K562 (cell line): ENCODE measurements at regions not wholly inside any gene's neighbourhood (a gene's known extent, or its start where the extent isn't known, plus 50 kb on each side); places are given as distances from the start of the nearest gene placed in this dataset.

Experiments used
- ATAC-seq: fragments of 200-7000 bp; cut with Tn5 transposase; 3 replicates; pipeline ENCODE4 v1.9.1; 2020; ENCODE audit warnings: moderate library complexity
- BruUV-seq: library from RNA; stranded (reverse); fragments of 400-500 nt; replicated peaks from 2 replicates; lab custom pipeline; 2021; lab: Mats Ljungman, UMichigan
- CTCF ChIA-PET: fragments of 300-600 bp; formaldehyde crosslinking; extraction: SDS; loops from one replicate; lab custom pipeline; 2021; ENCODE audit warnings: low intra/inter-chr PET ratio; lab: Yijun Ruan, JAX
- POLR2A ChIA-PET: fragments of 300-600, 350-650 bp; sonication (Branson Sonifier 250); formaldehyde crosslinking; extraction: SDS; loops from one replicate; lab custom pipeline; 2021; ENCODE audit warnings: antibody characterized with exemption, inconsistent platforms; lab: Yijun Ruan, JAX
- DNase-seq, 4 experiments: peaks; one replicate each; pipeline versions ENCODE4 v3.0.0 to v3.0.0-alpha.2; 2011 to 2018; ENCODE audit warnings: low spot score in 3 of 4, mixed read lengths in 3 of 4; ENCODE audit errors: extremely low read depth in 1 of 4
- FAIRE-seq: peaks from 2 replicates; lab custom pipeline; 2011; peaks lifted over from hg19 to GRCh38; lab: Jason Lieb, UNC
- H2AFZ ChIP-seq: 2 replicates; pipeline ENCODE4 v1.6.0; 2011; ENCODE audit warnings: low read depth, low read length, control low read depth, inconsistent platforms
- H3K27ac ChIP-seq: fragments of 200-600 bp; 3 replicates; pipeline ENCODE4 v1.8.0; 2011; ENCODE audit warnings: low read depth, mild to moderate bottlenecking, control low read depth, inconsistent platforms, low read length, moderate library complexity, mixed read lengths; ENCODE audit errors: extremely low read depth
- H3K27me3 ChIP-seq, 2 experiments: fragments of 300-600 bp in 1 of 2; 2 replicates in 1 of 2; 3 replicates in 1 of 2; pipeline versions ENCODE4 v1.6.0 to v1.8.0; 2011; ENCODE audit warnings: inconsistent platforms in 2 of 2, low read length in 2 of 2, mild to moderate bottlenecking in 1 of 2, mixed read lengths in 1 of 2, moderate library complexity in 1 of 2; ENCODE audit not compliant: control insufficient read depth in 2 of 2, insufficient read depth in 2 of 2
- H3K36me3 ChIP-seq: fragments of 300-600 bp; 3 replicates; pipeline ENCODE4 v1.8.0; 2011; ENCODE audit warnings: mild to moderate bottlenecking, low read length, inconsistent platforms; ENCODE audit not compliant: control insufficient read depth, insufficient read depth
- H3K4me1 ChIP-seq, 2 experiments: fragments of 200-600 bp in 1 of 2; replicated peaks in 1 of 2; 2 replicates in 1 of 2; 3 replicates in 1 of 2; pipeline versions ENCODE4 v1.5.1 to v1.8.0; 2011; ENCODE audit warnings: inconsistent platforms in 2 of 2, low read length in 2 of 2, mild to moderate bottlenecking in 1 of 2, mixed read lengths in 1 of 2, moderate library complexity in 1 of 2; ENCODE audit not compliant: control insufficient read depth in 2 of 2, insufficient read depth in 2 of 2
- H3K4me2 ChIP-seq: 2 replicates; pipeline ENCODE4 v1.6.1; 2011; ENCODE audit warnings: low read length, control low read depth, inconsistent platforms, mixed read lengths; ENCODE audit not compliant: insufficient read depth
- H3K4me3 ChIP-seq: fragments of 200-600 bp; sonication (generic), shearing (Covaris generic); 2 replicates; pipeline ENCODE4 v1.5.1; 2016; ENCODE audit warnings: control low read depth, inconsistent platforms
- H3K79me2 ChIP-seq: fragments of 200-600 bp; 3 replicates; pipeline ENCODE4 v1.8.0; 2011; ENCODE audit warnings: low read length, inconsistent platforms; ENCODE audit not compliant: control insufficient read depth, insufficient read depth
- H3K9ac ChIP-seq, 2 experiments: 2 replicates each; pipeline versions ENCODE4 v1.6.0 to v1.6.1; 2011; ENCODE audit warnings: low read depth in 2 of 2, low read length in 2 of 2, control low read depth in 1 of 2, inconsistent platforms in 1 of 2, mild to moderate bottlenecking in 1 of 2, mixed read lengths in 1 of 2; ENCODE audit not compliant: insufficient read depth in 1 of 2
- H3K9me1 ChIP-seq: one replicate; pipeline ENCODE4 v1.6.0; 2011; ENCODE audit warnings: inconsistent platforms, mild to moderate bottlenecking, low read length, moderate library complexity; ENCODE audit not compliant: control insufficient read depth, insufficient read depth
- H3K9me3 ChIP-seq: replicated peaks from 2 replicates; pipeline ENCODE4 v1.5.1; 2011; ENCODE audit warnings: low read depth, low read length, inconsistent platforms; ENCODE audit not compliant: control insufficient read depth, insufficient read depth
- H4K20me1 ChIP-seq: replicated peaks from 2 replicates; pipeline ENCODE4 v1.6.1; 2011; ENCODE audit warnings: low read length, inconsistent platforms, mixed read lengths; ENCODE audit not compliant: control insufficient read depth, insufficient read depth
- ARNT ChIP-seq, 2 experiments: fragments of 450-650 bp; IDR thresholded peaks; 2 replicates each; pipeline ENCODE4 v1.6.1; 2016; ENCODE audit warnings: mild to moderate bottlenecking in 1 of 2
- CGGBP1 ChIP-seq: fragments of 250-450 bp; sonication (Bioruptor Pico); IDR thresholded peaks from 2 replicates; pipeline ENCODE4 v1.9.0; 2021; ENCODE audit warnings: mild to moderate bottlenecking
- ELK1 ChIP-seq: sonication (generic); formaldehyde crosslinking; IDR thresholded peaks from 2 replicates; pipeline ENCODE4 v1.8.1; 2022; ENCODE audit warnings: missing genetic modification reagents
- EWSR1 ChIP-seq: fragments of 450-650 bp; IDR thresholded peaks from 2 replicates; pipeline ENCODE4 v1.6.1; 2018; ENCODE audit warnings: borderline replicate concordance, mild to moderate bottlenecking, low read depth, moderate library complexity; ENCODE audit not compliant: partially characterized antibody
- GABPB2 ChIP-seq: fragments of 250-450 bp; sonication (Bioruptor Pico); conservative IDR thresholded peaks from 2 replicates; pipeline ENCODE4 v1.5.1; 2021; ENCODE audit warnings: mild to moderate bottlenecking
- HNRNPL ChIP-seq: fragments of 200-400 bp; formaldehyde crosslinking; IDR thresholded peaks from 2 replicates; pipeline ENCODE4 v1.6.1; 2017; ENCODE audit warnings: low read depth, mild to moderate bottlenecking, low read length
- JUND ChIP-seq, 2 experiments: IDR thresholded peaks; 2 replicates in 1 of 2; 3 replicates in 1 of 2; pipeline ENCODE4 v1.6.1; 2011; ENCODE audit warnings: borderline replicate concordance in 2 of 2, low read depth in 2 of 2, low read length in 2 of 2, improper control_type of control experiment in 1 of 2, missing biosample characterization in 1 of 2, missing genetic modification characterization in 1 of 2, missing genetic modification reagents in 1 of 2
- MEF2A ChIP-seq: IDR thresholded peaks from 2 replicates; pipeline ENCODE4 v1.6.1; 2011; ENCODE audit warnings: low read depth, mild to moderate bottlenecking, low read length, moderate library complexity; ENCODE audit not compliant: control insufficient read depth
- MYNN ChIP-seq, 2 experiments: sonication (generic); formaldehyde crosslinking in 1 of 2; IDR thresholded peaks; 2 replicates each; pipeline versions ENCODE4 v1.5.0 to v1.6.1; 2016 to 2020; ENCODE audit warnings: antibody characterized with exemption in 1 of 2, missing genetic modification reagents in 1 of 2
- POLR3G ChIP-seq: IDR thresholded peaks from 2 replicates; pipeline ENCODE4 v1.6.1; 2011; ENCODE audit not compliant: insufficient read length, insufficient replicate concordance; ENCODE audit errors: extremely low read depth
- RERE ChIP-seq: sonication (generic); formaldehyde crosslinking; IDR thresholded peaks from 2 replicates; pipeline ENCODE4 v1.8.0; 2023; ENCODE audit warnings: missing genetic modification reagents, mild to moderate bottlenecking, borderline replicate concordance
- RNF2 ChIP-seq: sonication (generic); IDR thresholded peaks from 2 replicates; pipeline ENCODE4 v1.6.1; 2016
- RUNX1 ChIP-seq: sonication (generic); IDR thresholded peaks from 2 replicates; pipeline ENCODE4 v1.6.1; 2016; ENCODE audit warnings: antibody characterized with exemption, low read depth
- SETDB1 ChIP-seq: IDR thresholded peaks from one replicate; pipeline ENCODE4 v1.6.1; 2012; ENCODE audit warnings: low read length, control low read depth, inconsistent platforms
- ZBTB7A ChIP-seq: IDR thresholded peaks from 2 replicates; pipeline ENCODE4 v1.6.1; 2011; ENCODE audit warnings: low read depth, mild to moderate bottlenecking, low read length, moderate library complexity, borderline replicate concordance; ENCODE audit not compliant: control insufficient read depth
- in situ Hi-C: fragments of 300-500 bp; cut with MboI; formaldehyde crosslinking; loops from 4 replicates; pipeline ENCODE4 v1.15.0; 2018; ENCODE audit warnings: inconsistent platforms, mixed read lengths
- intact Hi-C: fragments of 100-400 bp; cut with micrococcal nuclease; formaldehyde crosslinking; loops from 2 replicates; pipeline ENCODE4 v1.14.2; 2022
- TF ChIP-seq, protein P1 (sequence below): sonication (generic); formaldehyde crosslinking; IDR thresholded peaks from 2 replicates; pipeline ENCODE4 v1.8.1; 2023; ENCODE audit warnings: mild to moderate bottlenecking, missing genetic modification reagents, moderate library complexity

- H3K9me1 ChIP-seq = no peaks in the 10 kb centered on the region
- H3K79me2 ChIP-seq = no peaks in the 10 kb centered on the region
- DNase-seq (no peak), FAIRE-seq (no peak), ATAC-seq (no peak)
- H3K36me3 ChIP-seq = no peaks in the 10 kb centered on the region
- no peaks in the 10 kb centered on the region for H4K20me1 ChIP-seq
- POLR2A ChIA-PET = no interaction called here
- H3K27ac ChIP-seq = no peak overlapping the region
- no peaks in the 10 kb centered on the region for H3K4me1 ChIP-seq
- H3K4me3 ChIP-seq = no peak overlapping the region
- in situ Hi-C loops (no loop called here), intact Hi-C loops (no loop called here)
- no peaks in the 10 kb centered on the region for H3K27me3 ChIP-seq
- no peaks in the 10 kb centered on the region for H3K9me3 ChIP-seq
- no peak overlapping the region for H3K4me2 ChIP-seq
- CTCF ChIA-PET = no interaction called here
- H2AFZ ChIP-seq = no peak overlapping the region
- H3K9ac ChIP-seq = no peak overlapping the region
- no TSS peak for BruUV-seq
- no peak for TF ChIP-seq RERE (CRISPR knock-in tag)
- TF ChIP-seq RUNX1 = no peak
- TF ChIP-seq SETDB1 = no peak
- TF ChIP-seq JUND (IDR thresholded peaks at IDR 0.05; ENCODE audit: borderline replicate concordance, low read depth, low read length) = no peak
- no peak for TF ChIP-seq JUND (tag; IDR thresholded peaks at IDR 0.05; ENCODE audit: borderline replicate concordance, low read depth, low read length)
- no peak for TF ChIP-seq ARNT (IDR thresholded peaks at IDR 0.05)
- TF ChIP-seq, protein P1, sequence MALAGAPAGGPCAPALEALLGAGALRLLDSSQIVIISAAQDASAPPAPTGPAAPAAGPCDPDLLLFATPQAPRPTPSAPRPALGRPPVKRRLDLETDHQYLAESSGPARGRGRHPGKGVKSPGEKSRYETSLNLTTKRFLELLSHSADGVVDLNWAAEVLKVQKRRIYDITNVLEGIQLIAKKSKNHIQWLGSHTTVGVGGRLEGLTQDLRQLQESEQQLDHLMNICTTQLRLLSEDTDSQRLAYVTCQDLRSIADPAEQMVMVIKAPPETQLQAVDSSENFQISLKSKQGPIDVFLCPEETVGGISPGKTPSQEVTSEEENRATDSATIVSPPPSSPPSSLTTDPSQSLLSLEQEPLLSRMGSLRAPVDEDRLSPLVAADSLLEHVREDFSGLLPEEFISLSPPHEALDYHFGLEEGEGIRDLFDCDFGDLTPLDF (CRISPR knock-in tag) = no peak
- no peak for TF ChIP-seq EWSR1
- no peak for TF ChIP-seq POLR3G
- TF ChIP-seq GABPB2 (CRISPR knock-in tag) = no peak
- no peak for TF ChIP-seq ELK1 (CRISPR knock-in tag)
- TF ChIP-seq HNRNPL = no peak
- TF ChIP-seq MYNN (IDR thresholded peaks at IDR 0.05) = no peak
- no peak for TF ChIP-seq MYNN (CRISPR knock-in tag; IDR thresholded peaks at IDR 0.05)
- no peak for TF ChIP-seq ZBTB7A
- TF ChIP-seq MEF2A = no peak
- no peak for TF ChIP-seq RNF2
- TF ChIP-seq CGGBP1 (CRISPR knock-in tag) = no peak
Measured at GRCh38 chr11:26131406-26131805, 200.5 kb upstream of the ANO3 start.
